Coronary artery (tissue), 2 donors: ENCODE measurements at regions not wholly inside any gene's neighbourhood (a gene's known extent, or its start where the extent isn't known, plus 50 kb on each side); places are given as distances from the start of the nearest gene placed in this dataset.

Source experiments
- DNase-seq: peaks from one replicate; pipeline ENCODE4 v3.0.0-alpha.2; 2017; ENCODE audit warnings: low spot score
- H3K27ac ChIP-seq, 2 donors: fragments of 200-600 bp; sonication (generic); one replicate each; pipeline ENCODE4 v1.5.1; 2016 to 2019
- H3K4me3 ChIP-seq: fragments of 200-600 bp; sonication (generic); 2 replicates; pipeline ENCODE4 v1.5.1; 2016; ENCODE audit warnings: mild to moderate bottlenecking, moderate library complexity
- CTCF ChIP-seq: fragments of 200-600 bp; sonication (generic); IDR thresholded peaks from one replicate; pipeline ENCODE4 v1.5.1; 2019; ENCODE audit warnings: antibody characterized with exemption

DNA sequence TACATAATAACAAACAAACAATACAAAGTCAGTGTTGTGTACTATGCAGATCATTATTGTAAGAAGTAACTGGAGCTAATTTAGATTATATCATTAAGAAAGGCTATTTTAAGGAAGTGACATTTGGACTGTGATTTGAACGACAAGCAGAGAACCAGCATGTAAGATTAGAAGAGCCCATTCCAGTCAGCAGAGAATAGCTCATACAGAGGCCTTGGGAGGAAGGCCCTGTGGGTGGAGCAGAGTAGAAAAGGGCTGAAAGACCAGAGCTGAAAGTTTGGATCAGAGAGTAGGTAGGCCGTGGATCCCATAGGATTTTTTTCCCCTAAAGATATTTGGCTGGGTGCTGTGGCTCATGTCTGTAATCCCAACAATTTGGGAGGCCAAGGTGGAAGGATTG is 190.1 kb downstream of the OMA1 start:
- Histone ChIP-seq H3K27ac (no peak overlapping the region), H3K4me3 (no peak overlapping the region)
- no peak for TF ChIP-seq CTCF
- no peak for DNase-seq

DNA sequence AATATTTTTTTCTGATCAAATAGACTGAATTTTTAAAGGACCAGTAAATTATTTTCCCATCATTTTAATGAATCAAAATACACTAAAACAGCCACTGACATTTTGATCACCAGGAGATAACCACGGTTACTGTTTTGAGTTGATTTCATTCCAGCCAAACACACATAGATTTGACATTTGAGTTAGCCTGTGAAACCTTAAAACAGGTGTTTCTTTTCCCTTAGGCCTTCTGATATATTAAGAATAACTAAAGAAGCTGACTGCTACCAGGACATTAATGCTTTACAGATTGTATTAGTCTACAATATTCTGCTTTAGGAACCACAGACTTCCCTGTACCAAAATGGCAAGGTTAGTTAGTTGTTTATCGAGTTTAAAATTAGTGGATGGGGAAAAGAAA is 193.4 kb downstream of the OMA1 start:
- Histone ChIP-seq H3K27ac (no peak overlapping the region), H3K4me3 (no peak overlapping the region)
- no peak for DNase-seq
- no peak for TF ChIP-seq CTCF

GRCh38 chr1:58352476-58353092 is 193.9 kb downstream of the OMA1 start:
- H3K27ac ChIP-seq = no peak overlapping the region
- no peak for TF ChIP-seq CTCF

DNA sequence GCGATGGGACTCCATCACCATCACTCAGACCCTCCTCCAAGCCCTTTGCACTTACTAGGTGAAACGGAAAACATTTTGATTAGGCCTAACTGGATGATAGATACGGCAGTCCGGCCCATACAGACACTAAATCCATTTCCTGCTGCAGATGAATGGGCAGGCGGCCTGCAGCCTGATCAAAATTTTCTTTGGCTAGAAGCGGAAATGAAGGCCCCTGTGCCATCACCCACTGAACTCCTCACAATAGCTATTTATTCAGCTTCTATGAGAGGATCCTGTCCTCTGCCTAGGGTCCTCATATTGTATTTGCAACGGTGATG is 200.5 kb downstream of the OMA1 start:
- H3K27ac ChIP-seq = no peak overlapping the region
- TF ChIP-seq CTCF = no peak
- no peak for DNase-seq

More at GRCh38 chr1:58352476-58353092, 193.9 kb downstream of the OMA1 start:
- no peak for DNase-seq
- H3K4me3 ChIP-seq = no peak overlapping the region

GRCh38 chr1:58345215-58346035 is 201.1 kb downstream of the OMA1 start:
- no peak for TF ChIP-seq CTCF
- Histone ChIP-seq H3K4me3 (no peak overlapping the region), H3K27ac (no peak overlapping the region)
- DNase-seq = no peak

More for the DNA sequence above, 200.5 kb downstream of the OMA1 start:
- H3K4me3 ChIP-seq = no peak overlapping the region

GRCh38 chr1:58340185-58340584 is 206.3 kb downstream of the OMA1 start:
- no peak for TF ChIP-seq CTCF
- DNase-seq = no peak
- no peak overlapping the region for H3K4me3 ChIP-seq
- no peak overlapping the region for H3K27ac ChIP-seq

DNA sequence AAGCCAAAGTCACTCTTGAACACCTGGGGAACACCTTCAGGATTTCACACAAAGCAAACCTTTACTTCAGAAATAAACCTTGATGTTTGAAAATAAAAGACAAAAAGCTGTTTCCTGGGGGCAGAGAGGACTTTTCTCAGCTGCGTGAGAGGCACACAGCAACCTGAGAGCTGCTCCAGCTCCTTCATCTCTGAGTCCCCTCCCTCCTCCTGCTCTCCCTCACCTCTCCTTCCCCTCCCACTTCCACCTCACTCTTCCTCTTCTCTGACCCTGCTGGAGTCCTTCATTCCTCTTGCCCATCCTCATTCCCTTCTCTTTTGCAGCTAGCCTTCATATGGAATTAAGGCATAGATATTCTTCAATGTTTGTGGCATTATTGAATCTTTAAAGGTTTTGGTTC is 208.4 kb downstream of the OMA1 start:
- H3K27ac ChIP-seq = no peak overlapping the region
- no peak for DNase-seq
- no peak for TF ChIP-seq CTCF

More for the DNA sequence above, 208.4 kb downstream of the OMA1 start:
- no peak overlapping the region for H3K4me3 ChIP-seq
